CD4-positive, alpha-beta T cell treated with Interleukin-4 for 1 hour (primary cell): ENCODE measurements at regions not wholly inside any gene's neighbourhood (a gene's known extent, or its start where the extent isn't known, plus 50 kb on each side); places are given as distances from the start of the nearest gene placed in this dataset.

Experiments
- DNase-seq, 2 donors: peaks; one replicate each; pipeline ENCODE4 v3.0.0-alpha.2; 2020 to 2022

DNA sequence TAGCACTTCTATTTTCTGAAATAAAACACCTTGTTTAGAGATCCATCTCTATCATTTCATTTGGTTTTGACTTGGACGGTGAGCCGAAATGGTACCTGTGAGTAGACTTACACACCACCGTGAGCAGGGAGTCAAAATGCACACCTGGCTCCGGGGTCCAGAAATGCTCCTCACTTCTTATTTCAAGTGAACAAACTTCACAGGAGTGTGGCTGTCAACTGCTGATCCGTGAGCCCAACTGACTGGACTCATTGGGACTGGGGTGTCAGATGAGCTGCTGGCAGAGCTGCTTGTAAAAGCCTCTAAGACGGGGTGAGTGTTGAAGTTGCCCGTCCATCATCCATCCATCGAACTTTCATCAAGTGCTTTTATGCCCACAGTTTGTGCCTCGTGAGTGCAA lies 435.5 kb downstream of the GLRX3 start:
- no peak for DNase-seq

GRCh38 chr10:130573446-130573845 lies 437.3 kb downstream of the GLRX3 start:
- no peak for DNase-seq

- DNase-seq: no peak
Measured at GRCh38 chr10:130575756-130576285, 439.6 kb downstream of the GLRX3 start.

DNA sequence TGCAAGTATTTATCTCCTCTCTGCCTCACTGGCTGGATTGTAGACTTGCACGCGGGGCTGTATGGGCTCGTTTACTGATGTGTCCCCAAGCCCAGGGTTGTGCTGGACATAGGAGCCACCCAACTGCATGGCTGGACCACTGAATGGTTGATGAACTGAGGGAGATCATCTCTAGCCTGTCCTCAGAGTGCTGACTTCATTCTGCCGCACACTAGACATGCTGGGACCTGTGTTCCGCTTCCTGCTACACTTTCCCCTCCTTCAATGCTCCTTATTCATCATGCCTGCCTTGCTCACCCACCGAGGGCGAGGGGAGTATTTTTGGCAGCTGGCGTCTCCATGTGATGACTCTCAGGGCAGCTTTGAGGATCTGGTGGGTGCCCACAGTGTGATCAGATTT lies 440.2 kb downstream of the GLRX3 start:
- no peak for DNase-seq

DNA sequence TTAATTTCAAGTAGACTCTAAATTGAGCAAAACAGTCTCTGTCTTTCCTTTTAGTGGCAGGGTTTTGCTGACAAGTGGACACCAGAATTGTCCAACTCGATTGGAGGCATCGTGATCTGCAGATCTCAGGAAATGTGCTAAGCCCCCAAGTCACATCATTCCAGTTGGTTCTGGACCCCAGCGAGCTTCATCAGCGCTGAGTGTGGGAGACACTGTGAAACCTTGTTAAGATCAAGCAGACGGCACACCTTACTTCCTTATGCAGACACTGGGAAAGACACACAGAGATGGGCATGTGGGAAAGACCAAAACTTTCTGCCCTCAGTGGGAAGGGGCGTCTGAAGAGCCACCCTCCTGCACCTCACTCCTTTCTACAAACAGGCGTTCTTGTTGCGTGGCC lies 440.8 kb downstream of the GLRX3 start:
- no peak for DNase-seq

GRCh38 chr10:130578532-130579289 lies 442.5 kb downstream of the GLRX3 start:
- no peak for DNase-seq

GRCh38 chr10:130579913-130580312 lies 443.7 kb downstream of the GLRX3 start:
- DNase-seq: no peak

GRCh38 chr10:130580975-130581374 lies 444.8 kb downstream of the GLRX3 start:
- DNase-seq: no peak

DNA sequence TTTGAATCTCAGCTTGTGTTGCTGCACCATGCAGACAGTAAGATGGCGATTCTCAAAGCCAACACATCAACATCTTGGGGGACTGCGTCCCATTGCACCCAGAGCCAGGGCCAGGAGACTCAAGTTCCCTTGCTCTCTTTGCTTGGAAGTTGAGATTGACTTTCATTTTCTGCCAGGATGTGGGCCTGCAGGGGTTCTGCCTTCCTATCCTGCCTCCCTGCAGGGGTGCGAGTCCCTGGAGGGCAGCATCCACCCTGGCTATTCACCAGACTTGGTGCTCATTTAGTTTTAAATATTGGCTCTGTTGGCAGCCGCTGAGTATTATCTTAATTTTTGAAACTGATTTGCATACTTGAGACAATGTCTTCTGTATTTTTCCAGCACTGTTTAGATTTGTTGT lies 451.5 kb downstream of the GLRX3 start:
- no peak for DNase-seq

- DNase-seq: no peak
Measured at GRCh38 chr10:130606001-130606405, 469.8 kb downstream of the GLRX3 start.

DNA sequence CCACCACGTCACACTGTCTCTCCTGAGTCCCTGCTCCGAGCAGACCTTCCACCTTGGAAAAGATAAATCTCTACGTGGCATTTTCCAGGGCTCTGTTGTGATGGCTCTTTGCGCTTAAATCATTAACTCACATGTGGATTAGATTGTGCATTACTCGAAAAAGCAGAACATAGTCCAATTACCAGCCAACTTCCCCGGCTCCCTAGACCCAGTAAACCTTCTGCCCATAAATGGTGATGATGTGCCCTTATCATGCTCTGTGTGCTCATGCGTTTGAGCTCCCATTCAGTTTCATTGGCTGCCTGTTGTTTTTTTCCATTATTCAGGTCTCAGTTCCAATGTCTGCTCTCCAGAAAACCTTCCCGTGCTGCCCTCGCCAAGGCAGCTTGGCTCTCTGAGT lies 471.2 kb downstream of the GLRX3 start:
- DNase-seq: no peak

DNA sequence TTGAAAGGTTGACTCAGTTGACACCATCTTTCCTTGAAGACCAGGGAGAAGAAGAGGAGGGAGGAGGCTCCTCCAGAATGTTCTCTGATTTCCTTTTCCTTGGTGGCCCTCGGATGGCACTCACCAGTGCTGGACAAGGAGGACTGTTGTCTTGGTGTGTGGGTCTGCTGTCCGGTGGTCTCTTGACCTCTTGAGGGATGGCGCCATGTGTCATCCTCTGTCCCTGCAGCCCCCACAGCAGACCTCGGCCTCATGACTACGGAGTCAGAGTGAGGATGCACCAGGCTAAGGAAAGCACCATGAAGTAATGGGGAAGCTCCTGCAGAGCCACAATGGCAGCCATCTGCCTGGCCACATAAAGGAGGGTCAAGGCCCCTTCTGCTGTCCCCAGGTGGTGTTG lies 475.0 kb downstream of the GLRX3 start:
- DNase-seq: no peak

GRCh38 chr10:130615457-130615856 lies 479.3 kb downstream of the GLRX3 start:
- DNase-seq: no peak

- no peak for DNase-seq
Measured at GRCh38 chr10:130617985-130618384, 481.8 kb downstream of the GLRX3 start.

GRCh38 chr10:130618647-130619046 lies 482.5 kb downstream of the GLRX3 start:
- DNase-seq: no peak

- DNase-seq: no peak
Measured at GRCh38 chr10:130621231-130621775, 485.1 kb downstream of the GLRX3 start.

DNA sequence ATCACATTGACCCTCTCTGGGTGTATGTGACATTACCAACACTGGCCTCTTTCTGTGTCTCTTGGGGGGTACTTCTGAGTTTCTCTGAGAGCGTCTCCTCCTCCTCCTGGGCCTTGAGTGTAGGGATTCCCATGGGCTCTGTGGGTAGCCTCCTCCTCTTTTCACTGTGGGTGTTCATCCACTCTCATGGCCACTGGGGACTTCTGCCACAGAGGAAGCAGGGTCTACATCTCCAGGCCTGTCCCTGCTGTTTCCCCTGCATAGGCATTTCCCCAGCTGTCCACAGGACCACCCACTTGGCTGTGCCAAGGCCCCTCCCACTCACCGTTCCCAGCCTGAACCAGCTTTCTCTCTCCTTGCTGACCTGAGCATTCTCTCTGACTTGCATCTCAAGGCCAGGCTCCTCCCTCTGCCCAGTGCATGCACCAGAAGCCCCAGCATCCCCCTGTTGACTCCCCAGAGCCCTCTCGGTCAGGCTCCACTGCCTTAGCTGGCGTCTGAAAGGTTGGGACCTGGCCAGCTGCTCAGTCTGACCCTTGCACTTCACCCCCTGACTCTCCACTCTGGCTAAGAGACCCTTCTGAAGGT lies 487.6 kb downstream of the GLRX3 start:
- no peak for DNase-seq

- DNase-seq: no peak
Measured at GRCh38 chr10:130627346-130628045, 491.3 kb downstream of the GLRX3 start.

DNA sequence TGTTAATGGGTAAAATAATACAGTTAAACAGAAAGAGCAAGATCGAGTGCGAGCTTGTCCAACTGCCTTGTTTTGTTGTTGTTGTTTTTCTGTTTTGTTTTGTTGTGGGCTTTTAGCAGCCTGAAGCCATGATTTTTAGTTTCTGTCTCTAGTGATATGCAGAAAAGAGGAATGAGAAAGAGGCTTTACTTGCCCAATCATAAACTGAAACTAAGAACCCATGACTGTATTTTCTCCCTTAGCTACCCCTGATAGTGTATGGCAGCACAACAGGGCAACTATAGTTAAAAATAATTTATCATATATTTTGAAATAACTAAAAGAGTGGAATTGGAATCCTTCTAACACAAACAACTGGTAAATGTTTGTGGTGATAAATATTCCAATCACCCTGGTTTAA lies 493.9 kb downstream of the GLRX3 start:
- no peak for DNase-seq

DNA sequence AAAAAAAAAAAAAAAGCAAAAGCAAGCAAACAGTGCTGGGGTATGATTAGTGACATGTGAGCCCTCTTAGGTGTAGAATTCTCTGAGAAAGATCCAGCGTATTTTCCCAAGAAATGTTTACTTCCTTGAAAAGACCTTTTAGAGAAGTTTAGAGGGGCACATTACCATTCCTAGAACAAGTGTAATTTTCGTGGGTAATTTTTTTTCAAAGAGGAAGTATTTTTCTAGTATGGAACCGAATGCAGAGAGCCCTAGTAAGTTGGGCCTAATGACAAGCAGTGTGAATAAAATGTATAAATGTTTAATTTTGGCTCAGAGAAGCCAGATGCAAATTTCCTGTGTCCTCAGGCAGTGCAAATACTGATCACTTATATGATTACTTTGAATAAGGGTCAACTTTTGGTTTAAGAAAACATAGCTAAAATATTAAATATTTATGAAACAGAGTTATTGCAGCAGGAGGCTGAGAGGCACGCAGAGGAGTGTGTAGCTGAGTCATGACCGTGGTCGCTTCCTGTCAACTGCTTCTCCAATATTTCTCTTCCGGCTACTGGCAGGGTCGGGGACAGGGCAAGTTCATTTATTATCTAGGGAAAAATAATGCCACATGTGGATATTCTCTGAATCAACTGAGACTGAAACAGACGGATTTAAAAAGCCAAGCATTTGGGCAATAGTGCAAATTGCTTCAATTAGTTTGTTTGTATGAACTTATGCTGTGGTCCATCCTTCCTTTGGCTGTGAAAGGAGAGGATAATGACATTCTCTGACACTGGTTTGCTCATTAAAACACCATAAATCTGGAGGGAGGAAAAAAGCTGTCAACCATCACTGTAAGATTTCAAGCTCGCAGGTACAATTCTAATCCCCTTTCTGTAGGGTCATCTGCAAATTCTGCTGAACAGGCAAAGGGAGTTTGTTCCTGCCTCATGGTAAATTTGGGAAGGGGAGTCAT lies 495.2 kb downstream of the GLRX3 start:
- no peak for DNase-seq

GRCh38 chr10:130634816-130635215 lies 498.6 kb downstream of the GLRX3 start:
- DNase-seq: no peak

DNA sequence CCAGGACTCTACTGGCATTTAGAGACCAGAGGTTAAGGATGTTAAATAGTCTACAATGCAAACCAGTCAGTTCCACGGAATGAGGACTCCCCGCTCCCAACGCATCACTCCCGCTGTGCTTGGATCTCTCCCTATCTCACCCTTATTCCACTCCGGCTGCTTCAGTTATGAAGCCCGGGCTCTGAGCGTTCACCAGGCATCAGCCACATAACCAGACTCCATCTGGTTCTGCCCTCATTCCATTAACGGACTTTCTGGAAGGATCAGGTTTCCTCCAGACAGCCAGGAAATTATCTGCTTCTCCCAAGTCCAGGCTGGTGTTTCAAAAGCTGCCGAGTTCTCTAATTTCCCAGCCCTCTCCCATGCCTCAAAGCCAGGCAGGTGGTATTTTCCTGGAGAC lies 499.3 kb downstream of the GLRX3 start:
- DNase-seq: no peak
